ENCODE measurements at regions not wholly inside any gene's neighbourhood (a gene's known extent, or its start where the extent isn't known, plus 50 kb on each side); places are given as distances from the start of the nearest gene placed in this dataset.

DNA sequence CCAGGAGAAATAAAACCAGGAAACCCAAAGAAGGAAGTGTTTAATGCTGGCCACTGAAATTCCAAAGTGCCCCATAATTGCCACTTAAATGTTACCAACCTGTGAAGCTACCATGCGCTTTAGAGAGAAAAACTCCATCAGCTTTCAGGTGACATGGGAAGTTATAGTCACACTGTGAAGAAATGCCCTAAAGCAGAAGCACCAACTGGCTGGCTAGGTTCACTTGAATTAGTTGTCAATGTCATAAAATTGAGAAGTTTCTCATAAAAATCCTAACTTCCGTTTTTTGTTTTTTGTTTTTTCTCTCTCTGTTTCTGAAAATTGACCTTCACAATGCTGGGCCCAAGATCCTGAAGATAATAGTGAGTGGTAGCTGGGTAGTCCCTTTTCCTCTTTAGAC lies 167.9 kb upstream of the CTNNB1 start:
- no peak for DNase-seq (ENCODE audit: low read depth in 3 of 3, low spot score in 1 of 3)

DNA sequence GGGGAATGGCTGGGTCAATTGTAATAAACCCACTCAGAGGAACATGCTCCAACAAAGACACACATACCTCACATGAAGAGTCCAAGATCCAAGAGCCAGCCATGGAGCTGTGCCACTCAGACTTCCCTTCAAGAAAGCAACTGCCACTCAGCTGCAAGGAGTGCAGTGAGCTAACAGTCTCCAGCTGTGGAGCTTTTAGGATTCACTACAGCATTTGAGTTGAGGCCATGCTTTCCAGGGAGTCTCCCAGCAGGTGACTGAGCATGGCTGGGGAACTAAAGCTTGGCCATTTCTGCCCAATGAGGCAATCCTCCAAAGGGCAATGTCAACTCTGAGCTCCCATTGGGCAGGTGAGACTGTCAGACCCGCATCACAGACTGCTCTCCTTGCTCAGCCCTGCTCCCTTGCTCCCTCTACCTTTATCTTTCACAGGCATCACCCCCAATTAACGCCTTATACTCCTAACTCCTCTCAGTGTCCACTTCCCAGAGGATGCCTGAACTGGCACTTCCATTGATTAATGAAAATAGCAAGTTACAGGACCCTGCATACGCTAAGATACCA lies 165.3 kb upstream of the CTNNB1 start:
- no peak for DNase-seq (ENCODE audit: low read depth in 3 of 3, low spot score in 1 of 3)

DNA sequence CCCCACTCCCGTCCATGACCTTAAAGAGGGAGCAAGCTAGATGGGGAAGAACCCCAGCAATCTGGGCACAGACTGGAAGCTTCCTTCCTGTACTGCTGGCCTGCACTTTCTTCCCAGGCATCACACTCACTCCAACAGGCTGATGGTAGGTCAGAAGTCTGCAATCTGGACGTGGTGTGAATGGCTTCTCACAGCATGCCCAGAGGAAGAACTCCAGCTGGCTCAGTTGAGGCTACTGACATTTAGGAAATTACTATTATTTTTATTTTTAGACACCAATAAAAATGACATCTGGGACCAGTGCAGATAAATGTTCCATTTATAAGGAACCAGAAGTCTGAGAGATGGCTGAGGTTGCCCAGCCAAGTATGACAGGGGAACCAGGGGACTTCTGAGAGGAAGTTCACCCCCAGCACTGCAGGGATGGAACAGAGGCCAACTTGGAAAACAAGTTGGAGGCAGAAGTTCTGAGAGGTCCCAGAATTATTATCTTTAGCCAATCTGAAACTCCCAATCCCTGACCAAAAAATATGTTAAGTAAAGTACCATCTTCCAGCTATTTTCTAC lies 163.8 kb upstream of the CTNNB1 start:
- DNase-seq (ENCODE audit: low read depth in 3 of 3, low spot score in 1 of 3), result no peak

DNA sequence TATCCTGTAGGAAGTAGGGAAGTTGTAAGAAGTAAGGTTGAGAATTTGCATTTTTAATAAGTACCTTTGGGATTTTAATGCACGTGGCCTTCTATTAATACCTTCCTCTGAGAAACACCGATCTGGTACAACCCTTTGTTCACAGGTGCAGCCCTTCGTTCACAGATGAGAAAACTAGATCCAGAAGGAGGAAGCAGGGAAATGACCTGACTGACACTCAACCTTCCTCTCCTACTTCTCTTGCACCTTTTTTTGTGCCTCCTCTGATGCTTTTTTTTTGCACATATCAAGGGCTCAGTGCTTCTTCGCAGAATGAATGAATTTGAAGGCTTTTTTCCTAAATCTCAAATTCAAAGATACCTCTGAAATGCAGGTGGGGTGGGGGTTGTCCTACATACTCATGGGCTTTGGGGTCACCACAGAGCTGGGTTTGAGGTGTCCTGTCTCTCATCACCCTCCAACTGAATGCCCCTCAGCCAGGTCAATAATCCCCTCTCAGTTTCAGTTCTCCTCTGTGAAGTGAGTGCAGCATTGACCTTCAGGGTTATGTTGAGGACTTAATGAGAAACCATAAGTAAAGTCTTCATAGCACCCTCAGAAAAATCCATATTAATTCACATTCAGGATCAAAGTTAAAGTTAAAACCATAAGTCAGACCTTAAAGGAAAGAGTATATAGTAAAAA lies 161.5 kb upstream of the CTNNB1 start:
- DNase-seq (ENCODE audit: low read depth in 3 of 3, low spot score in 1 of 3), result no peak

DNA sequence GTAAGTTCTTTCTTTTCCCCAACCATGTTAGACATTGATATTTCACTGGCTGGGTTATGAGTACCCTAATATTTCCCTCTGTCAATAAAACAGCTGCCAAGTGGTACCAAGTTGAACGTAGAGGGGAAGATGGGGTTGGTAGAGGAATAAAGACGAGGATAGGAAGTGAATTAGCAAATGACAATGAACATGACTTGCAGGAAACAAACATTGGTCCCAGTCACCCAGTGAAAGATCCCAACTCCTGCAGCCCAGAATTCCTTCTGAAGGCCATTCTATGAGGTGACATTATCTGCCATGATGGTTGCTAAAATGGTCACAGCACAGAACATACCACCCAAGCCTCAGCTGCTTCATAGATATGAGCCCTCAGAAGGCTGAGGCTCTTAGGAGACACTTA lies 159.0 kb upstream of the CTNNB1 start:
- DNase-seq (ENCODE audit: low read depth in 3 of 3, low spot score in 1 of 3), result no peak

DNA sequence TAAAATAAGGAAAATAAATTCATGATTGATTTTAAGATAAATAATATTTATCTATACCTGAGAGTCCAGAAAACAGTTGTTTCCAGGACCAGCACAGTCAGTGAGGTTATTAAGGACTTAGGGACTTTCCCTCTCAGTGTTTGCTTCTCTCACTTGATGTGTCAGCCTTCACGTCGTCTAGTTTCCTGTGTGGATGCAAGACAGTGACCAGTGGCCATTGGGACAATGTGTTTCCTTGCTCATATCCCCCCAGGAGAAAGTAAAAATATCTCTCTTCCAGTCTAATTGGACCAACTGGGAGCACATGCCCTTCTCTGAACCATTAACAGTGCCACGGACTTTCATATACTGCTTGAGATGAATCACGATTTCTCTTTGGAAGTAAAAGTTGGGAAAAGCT lies 157.8 kb upstream of the CTNNB1 start:
- no peak for DNase-seq (ENCODE audit: low read depth in 3 of 3, low spot score in 1 of 3)

DNA sequence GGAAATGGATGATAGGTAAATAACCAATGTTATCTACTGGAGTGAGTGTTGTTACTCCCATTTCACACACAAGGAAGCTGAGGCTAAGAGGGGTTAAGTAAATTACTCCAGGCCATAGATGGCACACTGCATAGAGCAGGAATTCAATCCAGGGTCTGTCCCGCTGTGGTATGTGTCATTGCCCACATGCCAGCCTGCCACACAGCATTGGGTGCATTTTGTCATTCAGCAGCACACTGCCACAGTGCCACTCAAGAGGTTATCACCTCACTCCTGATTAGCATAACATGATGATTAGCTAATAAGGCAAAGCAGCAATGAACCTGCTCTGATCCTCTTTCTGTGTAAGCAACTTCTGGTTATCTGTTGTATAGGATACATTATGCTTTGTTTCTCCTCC lies 157.4 kb upstream of the CTNNB1 start:
- DNase-seq (ENCODE audit: low read depth in 3 of 3, low spot score in 1 of 3), result no peak

DNA sequence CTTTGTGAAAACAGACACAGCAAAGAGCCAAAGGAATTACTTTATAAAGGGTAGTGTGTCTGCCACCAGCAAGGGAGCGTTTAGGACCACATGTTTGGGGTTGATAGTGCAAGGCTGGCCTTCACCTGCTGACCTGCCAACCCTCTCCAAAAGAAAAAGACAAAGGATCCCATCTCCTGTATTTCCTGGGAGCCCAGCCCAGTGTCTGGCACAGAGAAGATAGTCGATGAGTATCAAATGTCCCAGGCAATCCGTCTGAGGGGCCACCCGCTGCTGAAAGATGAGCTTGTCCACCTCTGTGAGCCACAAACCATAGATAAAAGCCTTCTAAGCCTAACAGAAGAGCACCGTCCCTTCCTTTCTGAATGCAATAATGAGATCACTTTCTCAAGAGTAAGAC lies 154.8 kb upstream of the CTNNB1 start:
- DNase-seq (ENCODE audit: low read depth in 3 of 3, low spot score in 1 of 3), result no peak

DNA sequence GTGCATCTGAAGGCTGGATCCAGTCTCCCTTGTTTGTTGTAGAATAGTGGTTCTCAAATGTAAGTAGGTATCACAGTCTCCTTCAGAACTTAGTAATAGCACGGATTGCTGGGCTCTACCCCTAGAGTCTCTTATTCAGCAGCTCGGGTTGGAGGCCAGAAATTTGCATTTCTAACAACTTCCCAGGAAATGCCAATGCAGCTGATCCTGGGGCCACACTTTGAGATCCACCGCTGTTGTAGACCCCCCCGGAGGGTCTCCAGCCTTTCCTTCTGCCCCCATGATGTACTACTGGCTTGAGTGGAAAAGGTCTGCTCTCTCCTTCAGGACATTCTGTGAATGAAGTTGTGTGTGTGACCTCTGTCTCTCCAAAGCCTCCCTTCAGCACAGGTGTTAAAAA lies 153.8 kb upstream of the CTNNB1 start:
- no peak for DNase-seq (ENCODE audit: low read depth in 3 of 3, low spot score in 1 of 3)

DNA sequence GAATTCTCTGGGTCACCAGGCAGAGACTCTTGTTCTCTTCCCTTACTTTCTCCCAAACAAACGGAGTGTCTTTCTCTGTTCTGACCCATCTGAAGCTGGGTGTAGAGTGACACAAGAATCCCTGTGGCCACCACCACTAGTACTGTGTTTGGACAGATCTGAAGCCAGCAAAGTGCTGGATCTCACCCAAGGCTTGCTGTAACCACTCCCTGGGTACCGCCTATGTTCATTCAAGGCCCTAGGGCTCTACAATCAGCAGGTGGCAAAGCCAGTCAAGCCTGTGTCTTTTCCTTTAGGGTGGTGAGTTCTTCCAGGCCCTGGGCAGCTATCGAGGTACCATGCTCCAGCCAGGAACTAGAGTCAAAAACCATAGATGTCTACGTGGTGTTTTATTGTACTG lies 149.2 kb upstream of the CTNNB1 start:
- no peak for DNase-seq (ENCODE audit: low read depth in 3 of 3, low spot score in 1 of 3)

DNA sequence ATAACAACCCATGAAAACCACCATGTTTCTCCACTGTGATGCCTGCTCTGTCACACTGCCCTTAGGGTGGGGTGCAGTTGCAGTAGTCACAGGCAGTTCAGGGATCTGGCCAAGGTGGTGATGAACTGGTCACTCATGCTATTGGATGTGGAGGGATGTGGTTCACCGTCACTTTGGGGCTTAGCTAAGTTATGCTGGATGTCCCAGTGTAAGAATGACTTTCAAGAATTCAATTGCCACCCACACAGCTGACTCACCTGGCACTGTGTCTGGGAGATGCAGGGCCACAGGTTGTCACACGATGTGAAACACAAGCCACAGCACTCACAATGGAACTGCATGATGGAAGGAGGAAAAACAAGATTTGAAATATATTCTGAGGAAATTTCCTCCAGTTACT lies 146.1 kb upstream of the CTNNB1 start:
- DNase-seq (ENCODE audit: low read depth in 3 of 3, low spot score in 1 of 3), result no peak

DNA sequence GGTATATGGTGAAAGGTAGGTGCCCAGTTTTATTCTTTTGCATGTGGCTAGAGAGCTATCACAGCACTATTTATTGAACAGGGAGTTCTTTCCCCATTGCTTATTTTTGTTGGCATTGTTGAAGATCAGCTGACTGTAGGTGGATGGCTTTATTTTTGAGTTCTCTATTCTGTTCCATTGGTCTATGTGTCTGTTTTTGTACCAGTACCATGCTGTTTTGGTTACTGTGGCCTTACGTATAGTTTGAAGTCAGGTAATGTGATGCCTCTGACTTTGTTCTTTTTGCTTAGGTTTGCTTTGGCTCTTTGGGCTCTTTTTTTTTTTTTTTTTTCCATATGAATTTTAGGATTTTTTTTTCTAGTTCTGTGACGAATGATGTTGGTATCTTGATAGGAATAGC lies 139.2 kb upstream of the CTNNB1 start:
- DNase-seq (ENCODE audit: low read depth in 3 of 3, low spot score in 1 of 3), result no peak

DNA sequence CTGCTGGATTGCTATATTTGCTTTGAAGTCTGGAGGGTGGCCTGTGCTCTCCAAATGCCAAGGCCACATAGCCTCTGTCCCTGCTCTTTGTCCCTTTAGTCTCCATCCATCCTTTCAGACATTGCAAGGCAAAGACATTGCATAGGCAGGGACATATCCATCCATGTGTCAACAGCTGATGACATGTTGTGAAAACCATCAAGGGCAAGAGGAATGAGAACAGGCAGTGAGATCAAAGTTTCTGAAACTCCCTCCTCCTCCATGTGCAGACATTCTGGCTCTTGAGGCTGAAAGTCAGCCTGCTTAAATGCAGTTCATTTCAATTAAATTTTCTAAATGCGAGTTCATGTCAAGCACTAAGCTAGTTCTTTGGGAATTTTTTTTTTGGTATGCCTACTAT lies 135.2 kb upstream of the CTNNB1 start:
- DNase-seq (ENCODE audit: low read depth in 3 of 3, low spot score in 1 of 3), result no peak

DNA sequence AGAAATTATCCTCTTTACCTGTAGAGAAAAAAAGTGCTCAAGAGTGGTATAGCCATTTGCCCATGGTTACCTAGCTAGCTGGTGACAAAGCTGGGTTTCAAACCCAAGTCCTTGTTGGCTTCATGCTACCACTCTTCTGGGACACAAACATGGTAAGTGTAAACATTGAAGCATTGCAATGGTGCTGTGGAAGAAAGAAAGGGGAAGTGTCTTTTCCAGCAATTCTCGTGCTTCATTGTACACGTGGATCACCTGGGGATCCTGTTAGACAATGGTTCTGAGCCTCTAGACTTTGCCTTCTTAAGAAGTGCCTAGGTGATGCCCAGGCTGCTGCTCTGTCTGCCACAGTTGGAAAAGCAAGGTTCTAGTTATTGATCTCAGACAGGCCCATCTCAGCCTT lies 134.8 kb upstream of the CTNNB1 start:
- DNase-seq (ENCODE audit: low read depth in 3 of 3, low spot score in 1 of 3), result no peak

DNA sequence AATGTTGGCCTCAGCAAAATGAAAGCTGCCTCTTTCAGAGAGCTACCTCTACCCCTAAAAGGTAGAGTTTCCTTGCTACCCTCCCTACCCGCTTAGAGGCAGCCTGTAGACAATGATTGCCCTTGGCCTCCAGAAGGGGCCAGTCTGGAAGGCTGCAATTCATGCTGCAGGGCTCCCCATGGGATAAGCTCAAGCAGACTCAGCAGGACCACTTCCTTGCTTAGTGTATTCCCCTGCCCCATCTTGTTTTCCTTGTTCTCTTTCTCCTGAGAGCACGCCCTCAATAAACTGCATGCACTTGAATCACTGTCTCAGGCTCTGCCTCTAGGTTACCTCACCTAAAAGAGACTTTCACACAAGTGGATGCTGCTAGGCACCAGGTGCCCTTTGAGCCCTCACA lies 134.0 kb upstream of the CTNNB1 start:
- no peak for DNase-seq (ENCODE audit: low read depth in 3 of 3, low spot score in 1 of 3)

DNA sequence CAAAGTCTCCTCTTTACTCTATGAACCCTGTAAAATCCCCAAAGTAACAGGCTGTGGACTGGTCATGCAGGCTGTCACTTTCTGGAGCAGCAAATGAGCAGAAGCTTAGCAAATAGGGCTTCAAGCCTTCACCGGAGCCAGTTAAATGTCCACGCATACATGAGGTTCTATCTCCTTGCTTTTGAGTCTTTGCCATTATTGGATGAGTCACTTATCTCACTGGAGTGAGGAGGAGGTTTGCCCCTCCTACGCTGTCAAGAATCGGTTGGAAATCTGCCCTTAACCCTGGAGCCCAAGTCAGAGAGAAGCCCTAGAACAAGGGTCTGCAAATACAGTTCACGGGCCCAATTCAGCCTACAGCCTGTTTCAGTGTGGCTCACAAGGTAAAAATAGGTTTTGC lies 126.1 kb upstream of the CTNNB1 start:
- no peak for DNase-seq (ENCODE audit: low read depth in 3 of 3, low spot score in 1 of 3)

DNA sequence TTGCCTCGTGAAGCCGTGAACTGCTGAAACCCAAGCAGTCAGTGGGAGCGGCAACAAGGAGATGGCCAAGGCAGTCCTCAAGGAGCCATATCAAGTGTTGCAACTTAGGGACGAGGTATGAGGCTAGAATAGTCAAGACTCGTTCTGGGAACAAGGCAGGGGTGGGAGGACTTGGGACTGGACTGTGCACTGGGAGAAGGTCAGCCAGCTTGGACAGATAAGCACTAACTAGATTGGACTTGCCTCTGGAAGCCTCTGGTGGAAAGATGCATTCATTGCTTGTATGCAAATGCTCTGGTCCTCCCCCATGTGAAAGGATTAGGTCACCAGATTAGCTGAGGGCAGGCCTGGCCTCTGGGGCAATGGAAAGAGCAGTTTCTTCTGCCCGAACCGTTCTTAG lies 123.3 kb upstream of the CTNNB1 start:
- DNase-seq (ENCODE audit: low read depth in 3 of 3, low spot score in 1 of 3), result no peak

DNA sequence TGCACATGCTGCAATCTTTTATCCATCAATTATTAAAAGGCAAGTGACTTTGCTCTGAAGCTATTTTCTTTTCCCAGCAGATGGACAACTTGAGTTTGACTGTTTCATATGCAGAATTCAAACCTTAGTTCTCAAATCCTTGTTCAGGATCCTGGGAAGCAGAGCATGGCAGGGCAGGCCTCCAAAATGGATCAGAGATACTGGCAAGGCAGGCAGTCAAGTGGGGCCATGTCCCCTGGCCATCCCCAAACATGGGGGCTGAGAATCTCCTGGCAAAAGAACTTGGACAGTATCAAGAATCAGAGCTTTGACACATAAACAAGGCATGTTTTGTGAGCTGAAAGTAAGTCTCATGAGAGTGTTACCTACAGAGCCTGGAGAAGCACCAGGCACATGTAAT lies 122.9 kb upstream of the CTNNB1 start:
- DNase-seq (ENCODE audit: low read depth in 3 of 3, low spot score in 1 of 3), result no peak

DNA sequence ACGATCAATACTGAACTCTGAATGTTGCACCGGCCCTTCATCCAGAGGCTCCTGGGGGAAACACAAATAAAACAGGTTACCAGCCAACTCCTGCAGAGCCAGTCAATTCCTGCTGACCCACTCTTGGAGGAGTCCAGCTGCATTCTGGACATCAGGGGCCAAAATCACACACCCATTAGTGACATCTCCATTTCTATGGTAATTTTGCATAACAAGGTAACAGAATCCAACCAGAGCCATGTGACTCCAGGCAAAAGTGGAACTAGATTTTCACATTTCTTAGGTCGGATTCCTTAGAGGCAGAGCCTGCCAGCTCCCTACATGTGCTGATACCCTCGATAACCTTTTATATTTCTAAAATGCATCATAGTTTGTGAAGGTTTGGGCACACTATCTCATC lies 119.2 kb upstream of the CTNNB1 start:
- DNase-seq (ENCODE audit: low read depth in 3 of 3, low spot score in 1 of 3), result no peak

DNA sequence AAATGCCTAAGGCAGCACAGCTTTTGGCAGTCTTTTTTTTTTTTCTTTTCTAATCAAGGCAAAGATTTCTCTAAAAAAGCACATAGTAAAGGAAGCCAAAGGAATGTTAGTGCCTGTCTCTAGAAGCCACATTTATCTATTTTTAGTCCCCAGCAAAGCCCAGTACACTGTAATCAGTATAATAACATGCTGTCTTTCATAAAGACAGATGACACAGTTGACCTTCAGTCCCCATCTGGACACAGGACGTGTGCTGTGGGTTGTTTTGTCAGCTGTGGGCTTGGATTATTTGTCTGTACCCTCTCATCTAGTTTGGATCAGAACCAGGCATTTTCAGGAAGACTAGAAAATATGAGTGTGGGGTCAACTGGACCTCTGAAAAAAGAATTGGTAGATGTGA lies 110.4 kb upstream of the CTNNB1 start:
- no peak for DNase-seq (ENCODE audit: low read depth in 3 of 3, low spot score in 1 of 3)

DNA sequence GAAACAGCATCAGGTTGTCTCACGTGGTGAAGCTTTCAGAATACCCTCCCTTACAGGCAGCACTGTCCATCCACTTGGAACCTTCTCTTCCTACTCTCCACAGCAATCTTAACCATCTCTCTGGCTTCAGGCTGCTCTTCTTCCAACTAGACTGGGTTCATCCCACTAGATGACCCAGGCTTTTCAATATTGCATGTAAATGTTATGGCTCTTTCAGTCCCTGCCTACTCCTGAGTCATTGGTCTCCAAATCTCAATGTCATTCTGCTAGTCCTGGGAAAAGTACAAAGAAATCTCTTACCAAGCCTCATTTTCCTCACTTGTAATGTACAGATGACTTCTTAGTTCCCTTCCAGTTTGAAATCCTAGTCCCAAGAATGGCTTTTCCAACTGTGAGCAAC lies 109.7 kb upstream of the CTNNB1 start:
- DNase-seq (ENCODE audit: low read depth in 3 of 3, low spot score in 1 of 3), result no peak

DNA sequence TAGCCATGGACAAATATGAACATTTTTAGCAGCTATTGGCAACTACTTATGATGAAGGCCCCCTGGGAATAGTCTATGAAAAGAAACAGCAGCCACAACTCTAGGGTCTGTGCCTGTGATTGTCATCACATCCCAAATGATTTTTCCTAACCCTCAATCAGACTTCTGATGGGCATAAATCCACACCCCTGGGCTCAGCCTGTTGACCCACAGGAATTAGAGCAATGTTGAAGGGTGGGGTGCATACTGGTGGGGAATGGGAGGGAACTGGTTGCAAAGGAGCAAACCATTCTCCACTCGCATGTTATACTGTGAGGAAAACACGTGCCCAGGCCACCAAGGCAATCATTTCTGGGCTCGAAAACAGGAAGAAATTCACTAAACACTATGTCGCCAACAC lies 106.5 kb upstream of the CTNNB1 start:
- DNase-seq (ENCODE audit: low read depth in 3 of 3, low spot score in 1 of 3), result no peak

DNA sequence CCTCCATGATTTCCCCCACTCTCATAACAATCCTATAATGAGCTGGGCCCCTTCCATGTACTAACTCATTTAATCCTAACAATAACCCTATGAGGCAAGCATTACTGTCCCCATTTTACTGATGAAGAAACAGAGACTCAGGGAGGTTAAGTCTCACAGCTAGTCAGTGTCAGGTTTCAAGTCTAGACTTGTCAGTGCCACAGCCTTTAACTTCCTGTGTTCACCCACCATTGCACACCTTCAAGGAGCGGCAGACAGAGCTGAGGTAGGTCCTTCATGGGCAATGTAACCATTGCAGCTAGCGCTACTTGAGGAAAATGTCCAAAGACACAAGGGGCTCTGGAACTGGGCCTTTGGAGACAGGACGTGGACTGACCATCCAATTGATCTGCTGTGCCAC lies 105.8 kb upstream of the CTNNB1 start:
- DNase-seq (ENCODE audit: low read depth in 3 of 3, low spot score in 1 of 3), result no peak
